Liver (tissue), 8 donors: ENCODE measurements at regions not wholly inside any gene's neighbourhood (a gene's known extent, or its start where the extent isn't known, plus 50 kb on each side); places are given as distances from the start of the nearest gene placed in this dataset.

Experiments used
- DNase-seq: peaks from one replicate; pipeline ENCODE4 v3.0.0-alpha.2; 2017; ENCODE audit warnings: low spot score
- H3K27ac ChIP-seq, 2 donors: one replicate each; pipeline ENCODE4 v1.7.0; 2013; ENCODE audit warnings: inconsistent platforms in 2 of 2, low read length in 2 of 2, control low read depth in 1 of 2, low read depth in 1 of 2, mild to moderate bottlenecking in 1 of 2
- H3K27me3 ChIP-seq, 4 donors: one replicate each; pipeline versions ENCODE4 v1.6.1 to v1.7.0; 2013; ENCODE audit warnings: low read length in 3 of 4, inconsistent platforms in 1 of 4, mild to moderate bottlenecking in 1 of 4, moderate library complexity in 1 of 4; ENCODE audit not compliant: control insufficient read depth in 4 of 4, insufficient read depth in 4 of 4
- H3K36me3 ChIP-seq, 4 donors: one replicate each; pipeline versions ENCODE4 v1.6.1 to v1.7.0; 2013; ENCODE audit warnings: low read length in 3 of 4, mild to moderate bottlenecking in 3 of 4, low read depth in 1 of 4, moderate library complexity in 1 of 4; ENCODE audit not compliant: control insufficient read depth in 4 of 4, insufficient read depth in 3 of 4
- H3K4me1 ChIP-seq, 4 donors: one replicate each; pipeline versions ENCODE4 v1.6.1 to v1.7.0; 2013; ENCODE audit warnings: low read length in 3 of 4, mild to moderate bottlenecking in 3 of 4, moderate library complexity in 1 of 4; ENCODE audit not compliant: control insufficient read depth in 4 of 4, insufficient read depth in 4 of 4
- H3K4me3 ChIP-seq, 3 donors: one replicate each; pipeline versions ENCODE4 v1.6.1 to v1.7.0; 2013; ENCODE audit warnings: low read length in 3 of 3, control low read depth in 1 of 3, low read depth in 1 of 3, mild to moderate bottlenecking in 1 of 3
- H3K9ac ChIP-seq, 2 donors: one replicate each; pipeline ENCODE4 v1.7.0; 2013; ENCODE audit warnings: low read length in 2 of 2, mild to moderate bottlenecking in 2 of 2, moderate library complexity in 2 of 2, control low read depth in 1 of 2, low read depth in 1 of 2
- H3K9me3 ChIP-seq, 4 donors: one replicate each; pipeline versions ENCODE4 v1.6.1 to v1.7.0; 2013; ENCODE audit warnings: low read length in 3 of 4; ENCODE audit not compliant: control insufficient read depth in 4 of 4
- CTCF ChIP-seq: fragments of 150-350 bp; IDR thresholded peaks from 2 replicates; pipeline ENCODE4 v1.5.1; 2017; ENCODE audit warnings: improper control_type of control experiment, low read depth, low read length; ENCODE audit not compliant: missing input control
- EGR1 ChIP-seq, 2 donors: IDR thresholded peaks; 2 replicates each; pipeline ENCODE4 v1.6.1; 2016 to 2018; ENCODE audit warnings: antibody characterized with exemption in 2 of 2, low read depth in 2 of 2
- FOXA1 ChIP-seq: IDR thresholded peaks from 2 replicates; pipeline ENCODE4 v1.6.1; 2016; ENCODE audit warnings: antibody characterized with exemption
- MAX ChIP-seq: IDR thresholded peaks from 2 replicates; pipeline ENCODE4 v1.6.1; 2016; ENCODE audit warnings: antibody characterized with exemption
- NR2F2 ChIP-seq: IDR thresholded peaks from 2 replicates; pipeline ENCODE4 v1.6.1; 2016; ENCODE audit warnings: antibody characterized with exemption
- SP1 ChIP-seq: IDR thresholded peaks from 2 replicates; pipeline ENCODE4 v1.6.1; 2018; ENCODE audit warnings: antibody characterized with exemption, mild to moderate bottlenecking
- YY1 ChIP-seq: IDR thresholded peaks from 2 replicates; pipeline ENCODE4 v1.6.1; 2016; ENCODE audit warnings: antibody characterized with exemption, mild to moderate bottlenecking
- ZBTB33 ChIP-seq: IDR thresholded peaks from 2 replicates; pipeline ENCODE4 v1.6.1; 2016; ENCODE audit warnings: antibody characterized with exemption
- WGBS: extraction: QIAGEN DNeasy Blood & Tissue Kit; methylation state at CpG from one replicate; pipeline ENCODE4 v1.1.7; 2013; 5-methylcytosine and 5-hydroxymethylcytosine counted together
- TF ChIP-seq, protein P1 (sequence below): IDR thresholded peaks from 2 replicates; pipeline ENCODE4 v1.6.1; 2016; ENCODE audit warnings: antibody characterized with exemption, mild to moderate bottlenecking
- TF ChIP-seq, protein P2 (sequence below): IDR thresholded peaks from 2 replicates; pipeline ENCODE4 v1.6.1; 2016; ENCODE audit warnings: antibody characterized with exemption
- donor health status: healthy.
- donor health status: healthy.
- donor health status: healthy.
- donor health status: healthy.
- donor health status: healthy.

GRCh38 chr13:99722338-99722818 lies 221.1 kb downstream of the TM9SF2 start (continued):
- no peak for TF ChIP-seq CTCF

DNA sequence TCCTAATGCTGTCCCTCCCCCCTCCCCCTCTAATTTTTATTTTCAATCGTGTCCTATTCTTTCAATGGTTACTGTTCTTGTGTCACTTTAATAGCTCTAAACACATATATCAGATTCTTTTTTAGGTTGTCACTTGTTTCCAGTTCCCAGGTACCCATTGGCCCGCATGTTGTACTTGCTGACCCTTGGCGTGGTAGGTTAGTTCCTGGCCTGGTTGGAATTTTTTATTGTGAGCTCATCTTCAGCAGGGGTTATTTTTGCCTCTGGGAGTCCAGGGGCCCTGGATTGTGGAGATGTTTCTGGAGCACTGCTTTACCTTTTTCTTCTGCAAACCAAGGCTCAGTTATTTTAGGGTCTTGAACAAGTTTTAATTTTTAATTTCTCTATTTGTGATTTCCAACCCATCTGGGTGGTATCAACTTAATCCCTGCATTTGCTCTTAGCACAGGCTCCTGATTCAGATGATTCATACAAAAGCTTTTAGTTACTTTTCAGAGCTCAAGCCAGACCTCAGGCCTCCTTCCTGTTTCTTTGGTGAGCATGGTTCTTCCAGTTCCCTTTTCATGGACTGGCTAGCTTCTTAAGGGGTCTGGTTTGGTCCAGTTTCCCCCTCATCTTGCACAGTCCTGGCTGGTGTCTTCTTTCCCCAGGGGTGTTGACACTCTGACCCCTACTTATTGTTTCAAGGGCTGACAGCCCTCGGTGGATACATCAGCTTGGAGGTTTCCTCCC lies 220.5 kb downstream of the TM9SF2 start:
- WGBS: 92% methylated on average over 4 of the region's 4 CpGs
- TF ChIP-seq NR2F2: no peak
- TF ChIP-seq YY1: no peak
- TF ChIP-seq EGR1 (IDR thresholded peaks at IDR 0.05; ENCODE audit: low read depth in 2 of 2): no peak
- no peak for TF ChIP-seq FOXA1
- no peak for TF ChIP-seq ZBTB33
- TF ChIP-seq MAX: no peak
- no peak for TF ChIP-seq SP1
- TF ChIP-seq, protein P1, sequence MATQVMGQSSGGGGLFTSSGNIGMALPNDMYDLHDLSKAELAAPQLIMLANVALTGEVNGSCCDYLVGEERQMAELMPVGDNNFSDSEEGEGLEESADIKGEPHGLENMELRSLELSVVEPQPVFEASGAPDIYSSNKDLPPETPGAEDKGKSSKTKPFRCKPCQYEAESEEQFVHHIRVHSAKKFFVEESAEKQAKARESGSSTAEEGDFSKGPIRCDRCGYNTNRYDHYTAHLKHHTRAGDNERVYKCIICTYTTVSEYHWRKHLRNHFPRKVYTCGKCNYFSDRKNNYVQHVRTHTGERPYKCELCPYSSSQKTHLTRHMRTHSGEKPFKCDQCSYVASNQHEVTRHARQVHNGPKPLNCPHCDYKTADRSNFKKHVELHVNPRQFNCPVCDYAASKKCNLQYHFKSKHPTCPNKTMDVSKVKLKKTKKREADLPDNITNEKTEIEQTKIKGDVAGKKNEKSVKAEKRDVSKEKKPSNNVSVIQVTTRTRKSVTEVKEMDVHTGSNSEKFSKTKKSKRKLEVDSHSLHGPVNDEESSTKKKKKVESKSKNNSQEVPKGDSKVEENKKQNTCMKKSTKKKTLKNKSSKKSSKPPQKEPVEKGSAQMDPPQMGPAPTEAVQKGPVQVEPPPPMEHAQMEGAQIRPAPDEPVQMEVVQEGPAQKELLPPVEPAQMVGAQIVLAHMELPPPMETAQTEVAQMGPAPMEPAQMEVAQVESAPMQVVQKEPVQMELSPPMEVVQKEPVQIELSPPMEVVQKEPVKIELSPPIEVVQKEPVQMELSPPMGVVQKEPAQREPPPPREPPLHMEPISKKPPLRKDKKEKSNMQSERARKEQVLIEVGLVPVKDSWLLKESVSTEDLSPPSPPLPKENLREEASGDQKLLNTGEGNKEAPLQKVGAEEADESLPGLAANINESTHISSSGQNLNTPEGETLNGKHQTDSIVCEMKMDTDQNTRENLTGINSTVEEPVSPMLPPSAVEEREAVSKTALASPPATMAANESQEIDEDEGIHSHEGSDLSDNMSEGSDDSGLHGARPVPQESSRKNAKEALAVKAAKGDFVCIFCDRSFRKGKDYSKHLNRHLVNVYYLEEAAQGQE: no peak
- TF ChIP-seq, protein P2, sequence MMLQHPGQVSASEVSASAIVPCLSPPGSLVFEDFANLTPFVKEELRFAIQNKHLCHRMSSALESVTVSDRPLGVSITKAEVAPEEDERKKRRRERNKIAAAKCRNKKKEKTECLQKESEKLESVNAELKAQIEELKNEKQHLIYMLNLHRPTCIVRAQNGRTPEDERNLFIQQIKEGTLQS: no peak
- Histone ChIP-seq H3K4me1 (peaks cover 0 to 7% (median 0%) of the 10 kb centered on the region in 4 donors), H3K9me3 (no peaks in the 10 kb centered on the region), H3K9ac (no peak overlapping the region), H3K27me3 (no peaks in the 10 kb centered on the region), H3K36me3 (no peaks in the 10 kb centered on the region), H3K4me3 (no peak overlapping the region), H3K27ac (no peak overlapping the region)
- DNase-seq: no peak
